ENCODE measurements at regions not wholly inside any gene's neighbourhood (a gene's known extent, or its start where the extent isn't known, plus 50 kb on each side); places are given as distances from the start of the nearest gene placed in this dataset.
"Not testable (repeated sequence)": the region's sequence is repeated elsewhere in the genome, so short reads cannot be mapped to it uniquely, and the experiment has no call there.

DNA sequence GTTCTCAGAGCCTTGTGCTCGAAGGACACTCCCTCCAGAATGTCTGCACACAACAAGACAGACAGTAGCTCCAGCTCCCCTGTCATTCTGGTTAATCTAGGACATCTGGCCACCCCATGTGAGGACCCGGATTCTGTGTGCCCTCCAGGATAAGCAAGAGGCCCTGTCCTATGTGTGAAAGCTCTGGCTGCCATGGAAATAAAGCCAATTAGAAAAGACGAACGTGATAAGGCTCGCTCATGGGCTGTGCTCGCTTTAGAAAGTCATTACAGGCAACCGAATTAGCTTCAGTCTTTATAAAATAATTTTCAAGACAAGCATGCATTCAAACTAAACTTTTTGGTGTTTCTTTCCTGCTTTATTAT, 263.4 kb downstream of the INHBA start:
- WGBS, 5 donors, result 66 to 79% (median 76%) methylated on average over 7 of the region's 7 CpGs
- intact Hi-C loops (cut with DNase I; ENCODE audit: low total_unique reads), result no loop called here
- Histone ChIP-seq H3K9me3 (peaks cover 0 to 11% (median 0%) of the 10 kb centered on the region in 8 donors), H3K4me1 (no peaks in the 10 kb centered on the region), H3K27me3 (replicated peaks in 1 of 7) (no peaks in the 10 kb centered on the region), H3K36me3 (no peaks in the 10 kb centered on the region), H3K4me3 (no peak overlapping the region), H3K27ac (no peak overlapping the region)
- no peak for TF ChIP-seq CTCF (IDR thresholded peaks at IDR 0.05 in 8 of 11, conservative IDR thresholded peaks at IDR 0.05 in 3 of 11)
- no peak for TF ChIP-seq POLR2A (IDR thresholded peaks at IDR 0.05)
- no peak for TF ChIP-seq POLR2AphosphoS5 (IDR thresholded peaks at IDR 0.05)
- DNase-seq, result no peak

DNA sequence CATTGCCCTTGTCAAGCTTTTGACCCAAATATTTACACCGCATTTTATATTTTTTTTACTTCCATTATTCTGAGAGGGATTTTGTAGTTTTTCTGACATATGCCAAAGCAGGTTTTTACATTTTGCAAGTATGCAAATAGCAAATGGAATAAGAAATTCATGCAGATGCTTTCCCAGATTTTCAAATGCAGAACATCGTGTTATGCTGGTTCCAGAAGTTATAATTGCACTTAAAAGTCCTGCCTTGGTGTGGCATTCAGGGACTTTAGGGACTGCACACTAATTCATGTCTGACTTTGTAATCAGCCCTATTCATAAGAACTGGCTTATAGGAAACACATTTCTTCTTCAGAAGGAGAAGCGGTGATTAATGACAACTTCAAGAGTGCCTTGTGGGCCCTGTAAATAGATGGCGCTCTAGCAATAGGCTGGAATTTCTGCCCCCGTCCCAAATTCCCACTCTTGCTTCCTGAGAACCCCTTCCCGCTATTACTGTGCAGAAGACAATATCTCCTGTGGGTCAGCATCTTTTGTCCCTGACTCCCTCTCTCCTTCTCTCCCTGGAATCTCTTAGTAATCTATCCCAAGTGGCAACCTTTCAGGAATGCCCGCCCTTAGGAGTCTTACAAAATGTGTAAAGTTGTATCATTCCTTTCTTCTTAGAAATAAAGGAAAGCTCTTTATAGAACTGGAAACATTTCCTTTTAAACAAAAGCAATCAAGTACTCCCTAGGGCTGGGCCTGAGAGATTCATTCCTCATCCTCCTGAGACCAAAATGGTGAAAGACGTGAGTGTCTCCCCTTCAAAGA, 264.0 kb downstream of the INHBA start:
- intact Hi-C loops (cut with DNase I; ENCODE audit: low total_unique reads), result no loop called here
- peaks cover 0 to 14% (median 0%) of the 10 kb centered on the region in 8 donors for H3K9me3 ChIP-seq
- no peaks in the 10 kb centered on the region for H3K36me3 ChIP-seq
- no peak for DNase-seq
- H3K4me3 ChIP-seq, result no peak overlapping the region
- no peak overlapping the region for H3K27ac ChIP-seq
- TF ChIP-seq POLR2A (IDR thresholded peaks at IDR 0.05) (no peak), POLR2AphosphoS5 (IDR thresholded peaks at IDR 0.05) (no peak), CTCF (IDR thresholded peaks at IDR 0.05 in 8 of 11, conservative IDR thresholded peaks at IDR 0.05 in 3 of 11) (no peak)
- WGBS, 5 donors, result 82 to 91% (median 86%) methylated on average over 8 of the region's 8 CpGs
- no peaks in the 10 kb centered on the region for H3K4me1 ChIP-seq
- no peaks in the 10 kb centered on the region for H3K27me3 ChIP-seq (replicated peaks in 1 of 7)

GRCh38 chr7:41437257-41438196, 265.4 kb downstream of the INHBA start:
- intact Hi-C loops (cut with DNase I; ENCODE audit: low total_unique reads), result no loop called here
- DNase-seq, result no peak
- no peak overlapping the region for H3K4me3 ChIP-seq
- 78 to 87% (median 85%) methylated on average over 10 of the region's 10 CpGs for WGBS, 5 donors
- H3K36me3 ChIP-seq, result no peaks in the 10 kb centered on the region
- no peaks in the 10 kb centered on the region for H3K27me3 ChIP-seq (replicated peaks in 1 of 7)
- peaks cover 0 to 14% (median 0%) of the 10 kb centered on the region in 8 donors for H3K9me3 ChIP-seq
- H3K27ac ChIP-seq, result no peak overlapping the region
- TF ChIP-seq POLR2AphosphoS5 (IDR thresholded peaks at IDR 0.05), result no peak
- no peak for TF ChIP-seq POLR2A (IDR thresholded peaks at IDR 0.05)
- no peak for TF ChIP-seq CTCF (IDR thresholded peaks at IDR 0.05 in 8 of 11, conservative IDR thresholded peaks at IDR 0.05 in 3 of 11)
- H3K4me1 ChIP-seq, result no peaks in the 10 kb centered on the region

- intact Hi-C loops (cut with DNase I; ENCODE audit: low total_unique reads), result no loop called here
- no peak for DNase-seq
- Histone ChIP-seq H3K4me3 (no peak overlapping the region), H3K27ac (no peak overlapping the region), H3K9me3 (peaks cover 0 to 14% (median 0%) of the 10 kb centered on the region in 8 donors), H3K4me1 (no peaks in the 10 kb centered on the region), H3K36me3 (no peaks in the 10 kb centered on the region), H3K27me3 (replicated peaks in 1 of 7) (no peaks in the 10 kb centered on the region)
- TF ChIP-seq CTCF (IDR thresholded peaks at IDR 0.05 in 8 of 11, conservative IDR thresholded peaks at IDR 0.05 in 3 of 11), result no peak
- TF ChIP-seq POLR2AphosphoS5 (IDR thresholded peaks at IDR 0.05), result no peak
- TF ChIP-seq POLR2A (IDR thresholded peaks at IDR 0.05), result no peak
- 94 to 97% (median 96%) methylated on average over 3 of the region's 3 CpGs for WGBS, 5 donors
Measured at GRCh38 chr7:41436139-41436538, 266.8 kb downstream of the INHBA start.

- DNase-seq; H3K36me3 ChIP-seq; H3K4me3 ChIP-seq; H3K27me3 ChIP-seq (replicated peaks in 1 of 7); H3K27ac ChIP-seq; intact Hi-C loops (cut with DNase I; ENCODE audit: low total_unique reads); H3K4me1 ChIP-seq: not testable (repeated sequence)
- peaks cover 0 to 14% (median 0%) of the 10 kb centered on the region in 8 donors for H3K9me3 ChIP-seq
- 77 to 86% (median 83%) methylated on average over 9 of the region's 9 CpGs for WGBS, 5 donors
Measured at GRCh38 chr7:41435020-41435419, 267.9 kb downstream of the INHBA start.
